Karpas-422 (cell line): ENCODE measurements at regions not wholly inside any gene's neighbourhood (a gene's known extent, or its start where the extent isn't known, plus 50 kb on each side); places are given as distances from the start of the nearest gene placed in this dataset.
"Not testable (repeated sequence)": the region's sequence is repeated elsewhere in the genome, so short reads cannot be mapped to it uniquely, and the experiment has no call there.

Experiments used
- DNase-seq: peaks from one replicate; pipeline ENCODE4 v3.0.0-alpha.2; 2015
- H2AFZ ChIP-seq: fragments of 200-600 bp; sonication (generic); 2 replicates; pipeline ENCODE4 v1.6.1; 2014; ENCODE audit warnings: antibody characterized with exemption, low read length, mixed read lengths
- H3K27ac ChIP-seq: fragments of 200-600 bp; sonication (generic); 2 replicates; pipeline ENCODE4 v1.5.1; 2014; ENCODE audit warnings: mild to moderate bottlenecking, low read length, moderate library complexity
- H3K27me3 ChIP-seq: fragments of 200-600 bp; sonication (generic); 2 replicates; pipeline ENCODE4 v1.6.1; 2014; ENCODE audit warnings: low read length, mixed read lengths
- H3K36me3 ChIP-seq: fragments of 200-600 bp; sonication (generic); 2 replicates; pipeline ENCODE4 v1.6.1; 2014; ENCODE audit warnings: low read length, mixed read lengths; ENCODE audit not compliant: insufficient read depth
- H3K4me1 ChIP-seq: fragments of 200-600 bp; sonication (generic); 2 replicates; pipeline ENCODE4 v1.6.1; 2014; ENCODE audit warnings: mild to moderate bottlenecking, low read length, mixed read lengths
- H3K4me2 ChIP-seq: fragments of 200-600 bp; sonication (generic); 2 replicates; pipeline ENCODE4 v1.6.1; 2014; ENCODE audit warnings: low read length, low read depth, mild to moderate bottlenecking; ENCODE audit not compliant: poor library complexity, severe bottlenecking
- H3K4me3 ChIP-seq: fragments of 200-600 bp; sonication (generic); 2 replicates; pipeline ENCODE4 v1.5.1; 2014; ENCODE audit warnings: mild to moderate bottlenecking, antibody characterized with exemption, low read length, mixed read lengths
- H3K79me2 ChIP-seq: fragments of 200-600 bp; sonication (generic); 2 replicates; pipeline ENCODE4 v1.6.1; 2014; ENCODE audit warnings: mild to moderate bottlenecking, low read length, mixed read lengths
- H3K9ac ChIP-seq: fragments of 200-600 bp; sonication (generic); 2 replicates; pipeline ENCODE4 v1.6.0; 2014; ENCODE audit warnings: low read length
- H3K9me2 ChIP-seq: fragments of 200-600 bp; sonication (generic), shearing (Covaris generic); replicated peaks from 2 replicates; pipeline ENCODE4 v1.6.0; 2014; ENCODE audit warnings: mild to moderate bottlenecking, low read length, moderate library complexity; ENCODE audit not compliant: insufficient read depth
- H3K9me3 ChIP-seq: fragments of 300-700, 200-600 bp; sonication (generic); 2 replicates; pipeline ENCODE4 v1.6.1; 2014; ENCODE audit warnings: low read length, mixed read lengths
- H4K20me1 ChIP-seq: fragments of 200-600 bp; sonication (generic); 2 replicates; pipeline ENCODE4 v1.6.1; 2014; ENCODE audit warnings: mild to moderate bottlenecking, antibody characterized with exemption, low read length, low read depth; ENCODE audit not compliant: insufficient read depth

GRCh38 chr14:49249022-49249421 lies 337.2 kb downstream of the RPS29 start:
- Histone ChIP-seq H3K27ac (no peak overlapping the region), H3K79me2 (no peaks in the 10 kb centered on the region), H3K27me3 (no peaks in the 10 kb centered on the region), H3K9me2 (no peaks in the 10 kb centered on the region), H3K4me3 (no peak overlapping the region), H4K20me1 (no peaks in the 10 kb centered on the region), H3K4me1 (no peaks in the 10 kb centered on the region), H3K9me3 (no peaks in the 10 kb centered on the region), H2AFZ (no peak overlapping the region), H3K36me3 (no peaks in the 10 kb centered on the region), H3K4me2 (no peak overlapping the region), H3K9ac (no peak overlapping the region)
- no peak for DNase-seq

- not testable (repeated sequence) for H3K27me3 ChIP-seq, H3K27ac ChIP-seq, H3K4me3 ChIP-seq, H3K4me2 ChIP-seq, H3K4me1 ChIP-seq, H4K20me1 ChIP-seq, H3K9me3 ChIP-seq, H2AFZ ChIP-seq, H3K79me2 ChIP-seq, H3K36me3 ChIP-seq, DNase-seq, H3K9me2 ChIP-seq, H3K9ac ChIP-seq
Measured at GRCh38 chr14:49243777-49244176, 342.4 kb downstream of the RPS29 start.

- no peaks in the 10 kb centered on the region for H3K9me2 ChIP-seq
- H3K9ac ChIP-seq: no peak overlapping the region
- H3K27ac ChIP-seq: no peak overlapping the region
- H4K20me1 ChIP-seq: no peaks in the 10 kb centered on the region
- no peak overlapping the region for H2AFZ ChIP-seq
- no peaks in the 10 kb centered on the region for H3K27me3 ChIP-seq
- H3K4me1 ChIP-seq: no peaks in the 10 kb centered on the region
- H3K36me3 ChIP-seq: no peaks in the 10 kb centered on the region
- no peak for DNase-seq
- peaks cover 8% of the 10 kb centered on the region for H3K9me3 ChIP-seq
- H3K4me3 ChIP-seq: no peak overlapping the region
- no peaks in the 10 kb centered on the region for H3K79me2 ChIP-seq
- H3K4me2 ChIP-seq: no peak overlapping the region
Measured at GRCh38 chr14:49240383-49240782, 345.8 kb downstream of the RPS29 start.

- Histone ChIP-seq H3K79me2 (no peaks in the 10 kb centered on the region), H3K9me2 (no peaks in the 10 kb centered on the region), H3K4me3 (no peak overlapping the region), H2AFZ (no peak overlapping the region), H4K20me1 (no peaks in the 10 kb centered on the region), H3K27ac (no peak overlapping the region), H3K9me3 (no peaks in the 10 kb centered on the region), H3K27me3 (no peaks in the 10 kb centered on the region), H3K9ac (no peak overlapping the region), H3K4me1 (no peaks in the 10 kb centered on the region), H3K36me3 (no peaks in the 10 kb centered on the region), H3K4me2 (no peak overlapping the region)
- no peak for DNase-seq
Measured at GRCh38 chr14:49228552-49228951, 357.6 kb downstream of the RPS29 start.

GRCh38 chr14:49221316-49221715 lies 364.9 kb downstream of the RPS29 start:
- Histone ChIP-seq H3K79me2 (no peaks in the 10 kb centered on the region), H3K4me1 (no peaks in the 10 kb centered on the region), H4K20me1 (no peaks in the 10 kb centered on the region), H3K27me3 (no peaks in the 10 kb centered on the region), H3K4me2 (no peak overlapping the region), H3K9ac (no peak overlapping the region), H3K4me3 (no peak overlapping the region), H3K9me2 (no peaks in the 10 kb centered on the region), H3K36me3 (no peaks in the 10 kb centered on the region), H3K27ac (no peak overlapping the region), H2AFZ (no peak overlapping the region), H3K9me3 (no peaks in the 10 kb centered on the region)
- DNase-seq: no peak

GRCh38 chr14:49220492-49220891 lies 365.7 kb downstream of the RPS29 start:
- DNase-seq: no peak
- H3K27ac ChIP-seq: no peak overlapping the region
- H3K4me3 ChIP-seq: no peak overlapping the region
- no peak overlapping the region for H3K9ac ChIP-seq
- H3K79me2 ChIP-seq: no peaks in the 10 kb centered on the region
- H3K36me3 ChIP-seq: no peaks in the 10 kb centered on the region
- no peak overlapping the region for H3K4me2 ChIP-seq
- H2AFZ ChIP-seq: no peak overlapping the region
- no peaks in the 10 kb centered on the region for H3K9me3 ChIP-seq
- H3K27me3 ChIP-seq: no peaks in the 10 kb centered on the region
- H3K4me1 ChIP-seq: no peaks in the 10 kb centered on the region
- H4K20me1 ChIP-seq: no peaks in the 10 kb centered on the region
- H3K9me2 ChIP-seq: no peaks in the 10 kb centered on the region

- Histone ChIP-seq H3K27me3 (no peaks in the 10 kb centered on the region), H3K9me3 (no peaks in the 10 kb centered on the region), H3K4me3 (no peak overlapping the region), H3K9me2 (no peaks in the 10 kb centered on the region), H2AFZ (no peak overlapping the region), H3K4me1 (no peaks in the 10 kb centered on the region), H3K9ac (no peak overlapping the region), H4K20me1 (no peaks in the 10 kb centered on the region), H3K36me3 (no peaks in the 10 kb centered on the region), H3K27ac (no peak overlapping the region), H3K4me2 (no peak overlapping the region), H3K79me2 (no peaks in the 10 kb centered on the region)
- DNase-seq: no peak
Measured at GRCh38 chr14:49218436-49219092, 367.6 kb downstream of the RPS29 start.

GRCh38 chr14:49212721-49213120 lies 373.5 kb downstream of the RPS29 start:
- no peak for DNase-seq
- H3K27me3 ChIP-seq: no peaks in the 10 kb centered on the region
- H3K4me1 ChIP-seq: no peaks in the 10 kb centered on the region
- no peak overlapping the region for H3K9ac ChIP-seq
- no peaks in the 10 kb centered on the region for H3K9me3 ChIP-seq
- no peaks in the 10 kb centered on the region for H4K20me1 ChIP-seq
- no peak overlapping the region for H2AFZ ChIP-seq
- no peaks in the 10 kb centered on the region for H3K36me3 ChIP-seq
- H3K27ac ChIP-seq: no peak overlapping the region
- H3K9me2 ChIP-seq: no peaks in the 10 kb centered on the region
- H3K79me2 ChIP-seq: no peaks in the 10 kb centered on the region
- no peak overlapping the region for H3K4me2 ChIP-seq
- no peak overlapping the region for H3K4me3 ChIP-seq

GRCh38 chr14:49209416-49209815 lies 376.8 kb downstream of the RPS29 start:
- Histone ChIP-seq H3K4me3 (no peak overlapping the region), H3K36me3 (no peaks in the 10 kb centered on the region), H3K9me2 (no peaks in the 10 kb centered on the region), H3K9ac (no peak overlapping the region), H3K9me3 (no peaks in the 10 kb centered on the region), H2AFZ (no peak overlapping the region), H3K27me3 (no peaks in the 10 kb centered on the region), H3K27ac (no peak overlapping the region), H3K4me2 (no peak overlapping the region), H4K20me1 (no peaks in the 10 kb centered on the region), H3K79me2 (no peaks in the 10 kb centered on the region), H3K4me1 (no peaks in the 10 kb centered on the region)
- DNase-seq: no peak
